HG03064 (cell line): ENCODE measurements at regions not wholly inside any gene's neighbourhood (a gene's known extent, or its start where the extent isn't known, plus 50 kb on each side); places are given as distances from the start of the nearest gene placed in this dataset.

Experiments
- ATAC-seq: cut with Tn5 transposase; IDR thresholded peaks from one replicate; pipeline ENCODE4 v1.9.1; 2021; ENCODE audit warnings: low read depth; ENCODE audit not compliant: unreplicated experiment

DNA sequence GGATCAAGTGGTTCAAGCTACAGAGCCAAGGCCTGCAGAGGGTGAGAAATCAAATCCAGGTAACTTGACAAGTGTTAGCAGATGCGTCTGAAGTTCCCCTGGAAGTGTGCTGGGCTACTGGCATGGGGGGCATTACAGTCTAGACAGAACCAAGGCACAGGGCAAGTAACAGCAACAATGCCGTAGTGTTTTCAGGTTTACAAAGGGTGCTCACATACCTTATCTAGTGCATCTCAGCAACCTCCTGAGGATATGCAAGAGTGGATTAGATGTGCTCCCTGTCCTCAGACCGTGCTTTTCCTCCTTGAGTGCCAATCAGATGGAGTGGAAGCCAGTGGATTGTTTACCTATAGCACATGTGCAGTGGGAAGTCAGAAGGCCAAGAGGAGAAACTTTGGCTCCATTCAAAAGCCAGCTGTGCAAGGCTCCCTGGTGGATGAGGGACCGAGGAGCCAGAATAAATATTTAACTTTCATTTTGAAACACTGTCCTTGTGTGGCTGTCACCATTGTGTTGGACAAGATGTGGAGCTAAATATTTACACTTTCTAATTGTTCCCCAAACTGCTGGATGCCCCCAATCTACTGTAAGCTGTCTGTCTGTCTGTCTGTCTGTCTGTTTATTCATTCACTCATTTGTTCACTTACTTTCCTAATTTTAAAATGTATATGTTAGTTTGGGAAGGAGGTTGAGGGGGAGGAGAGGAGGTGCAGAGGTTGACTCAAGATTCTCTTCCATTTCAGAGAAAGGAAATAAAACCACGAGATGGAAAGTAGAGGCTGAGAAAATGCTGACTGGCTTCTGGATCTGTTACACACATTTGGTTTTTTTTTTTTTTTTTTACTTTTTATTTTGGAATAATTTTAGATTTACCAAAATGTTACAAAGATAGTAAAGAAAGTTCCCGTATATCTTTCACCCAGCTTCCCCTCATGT lies 184.0 kb upstream of the PARP11 start:
- no peak for ATAC-seq

DNA sequence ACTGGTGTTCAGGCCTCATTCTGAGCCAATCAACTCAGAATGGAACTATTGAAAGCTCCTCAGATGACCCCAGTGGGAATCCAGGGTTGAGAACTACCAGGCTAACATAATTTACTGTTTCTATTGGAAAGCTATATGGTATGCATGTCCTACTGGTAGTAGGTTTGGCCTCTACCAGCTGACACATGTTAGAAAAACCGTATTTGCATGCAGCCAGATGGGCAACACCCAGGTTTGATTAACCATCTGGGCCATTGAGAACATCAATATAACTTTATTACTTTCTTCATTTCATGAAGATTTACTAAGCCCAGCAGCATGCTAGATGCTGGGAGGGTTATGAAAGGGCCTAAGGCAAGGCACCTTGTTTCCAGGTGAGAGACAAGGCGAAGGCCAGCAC lies 181.4 kb upstream of the PARP11 start:
- ATAC-seq: no peak

DNA sequence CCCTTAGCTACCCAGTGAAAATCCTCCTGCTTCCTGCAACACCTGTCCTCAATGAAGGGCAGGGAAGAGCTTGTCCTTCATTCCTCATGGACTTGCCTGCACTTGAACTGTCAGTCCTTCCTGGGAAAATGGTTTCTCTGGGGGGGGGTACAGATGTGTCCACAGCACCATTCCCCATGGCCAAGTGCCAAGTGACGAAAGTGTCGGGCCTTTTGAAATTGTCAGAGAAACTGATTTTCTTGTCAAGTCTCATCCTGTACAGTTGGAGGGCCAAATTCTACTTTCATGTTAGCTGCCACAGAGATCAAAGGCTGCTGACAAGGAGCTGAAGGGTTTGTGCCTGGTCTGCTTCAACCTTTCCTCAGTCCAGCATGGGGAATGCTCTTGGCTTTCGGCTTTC lies 179.5 kb upstream of the PARP11 start:
- no peak for ATAC-seq

DNA sequence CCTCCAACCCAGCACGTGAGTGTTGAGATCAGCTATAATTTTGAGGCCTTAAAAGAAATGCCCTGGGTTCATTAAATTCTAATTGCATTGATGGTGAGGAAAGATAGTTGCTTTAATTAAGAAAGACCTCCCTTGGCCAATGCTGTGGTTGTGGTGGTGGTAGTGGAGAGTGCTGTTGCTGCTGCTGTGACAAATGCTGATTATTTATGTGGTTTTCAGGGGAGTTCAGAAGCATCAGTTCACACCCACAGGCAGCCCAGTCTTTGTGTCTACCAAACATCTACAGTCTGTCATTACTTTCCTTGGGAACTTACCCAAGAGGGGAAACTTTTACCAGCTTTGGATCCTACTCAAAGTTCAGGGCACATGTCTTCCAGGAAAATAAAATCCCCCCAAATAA lies 178.4 kb upstream of the PARP11 start:
- ATAC-seq: no peak

DNA sequence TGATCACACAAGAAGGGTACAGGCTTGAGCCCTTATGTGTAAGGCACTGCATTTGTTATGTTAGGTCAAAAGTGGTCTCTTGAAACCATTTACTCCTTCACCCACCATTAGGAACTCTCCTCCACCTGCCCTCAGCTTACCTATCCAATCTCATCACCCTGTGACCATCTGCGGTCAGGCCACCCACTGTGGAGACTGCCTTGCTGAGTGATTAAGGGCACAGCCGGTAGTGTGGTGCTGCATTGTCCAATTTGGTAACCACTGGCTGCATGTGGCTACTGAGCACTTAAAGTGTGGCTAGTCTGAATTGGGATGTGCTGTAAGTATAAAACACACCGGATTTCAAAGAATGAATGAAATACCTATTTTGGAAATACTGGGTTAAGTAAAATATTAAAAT lies 177.1 kb upstream of the PARP11 start:
- ATAC-seq: no peak

DNA sequence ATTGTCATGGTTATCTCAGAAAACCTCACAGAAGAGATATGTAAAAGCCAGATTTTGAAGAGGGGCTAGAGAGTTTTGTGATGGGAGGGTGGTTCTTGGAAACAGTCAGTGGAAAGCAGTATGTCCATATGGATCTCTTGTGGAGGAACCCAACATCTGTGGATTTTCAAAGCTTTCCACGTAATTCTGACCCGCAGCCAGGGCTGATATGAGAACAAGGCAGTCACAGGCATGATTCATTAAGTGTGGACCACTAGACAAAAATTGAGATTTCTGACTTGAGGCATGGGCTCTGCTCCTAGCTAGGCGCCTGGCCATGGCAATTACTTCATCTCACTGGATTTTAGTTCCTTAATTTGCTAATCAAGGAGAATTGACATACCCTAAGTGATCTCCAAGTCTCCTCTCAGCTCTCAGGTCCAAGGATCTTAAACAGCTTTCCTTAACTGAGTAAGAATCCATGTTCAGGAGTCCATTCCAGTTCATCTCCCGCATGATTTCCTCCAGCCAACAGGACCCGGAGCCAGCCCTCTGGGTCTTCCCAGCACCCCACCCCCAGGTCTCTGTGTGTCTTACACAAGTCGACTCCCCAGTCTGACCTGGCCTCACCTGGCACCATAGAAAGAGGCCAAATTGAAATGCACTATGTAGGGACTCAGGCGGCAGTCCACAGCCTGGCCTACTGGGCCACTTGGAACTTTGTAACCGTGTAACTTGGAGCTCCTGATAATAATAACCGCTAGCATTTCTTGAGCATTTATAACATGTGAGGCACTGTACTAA lies 176.3 kb upstream of the PARP11 start:
- ATAC-seq: no peak

DNA sequence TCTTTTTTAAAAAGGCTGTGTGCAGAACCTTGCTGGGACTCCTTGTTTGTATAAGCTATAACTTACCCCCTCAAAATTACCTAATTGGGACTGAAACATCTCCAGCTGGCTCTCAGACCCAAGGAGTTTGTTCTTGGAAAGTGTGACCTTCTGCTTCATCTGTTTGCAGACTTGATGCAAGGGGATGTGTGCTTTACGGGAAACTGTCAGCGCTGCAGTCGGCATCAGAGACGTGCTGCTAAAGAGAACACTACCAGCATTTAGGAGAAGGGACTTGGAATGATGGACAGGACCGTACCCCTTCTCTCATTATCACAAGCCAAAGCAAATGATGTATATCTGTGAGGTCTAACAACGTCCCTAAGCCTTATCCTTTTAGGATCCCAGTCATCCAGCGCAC lies 174.2 kb upstream of the PARP11 start:
- no peak for ATAC-seq

DNA sequence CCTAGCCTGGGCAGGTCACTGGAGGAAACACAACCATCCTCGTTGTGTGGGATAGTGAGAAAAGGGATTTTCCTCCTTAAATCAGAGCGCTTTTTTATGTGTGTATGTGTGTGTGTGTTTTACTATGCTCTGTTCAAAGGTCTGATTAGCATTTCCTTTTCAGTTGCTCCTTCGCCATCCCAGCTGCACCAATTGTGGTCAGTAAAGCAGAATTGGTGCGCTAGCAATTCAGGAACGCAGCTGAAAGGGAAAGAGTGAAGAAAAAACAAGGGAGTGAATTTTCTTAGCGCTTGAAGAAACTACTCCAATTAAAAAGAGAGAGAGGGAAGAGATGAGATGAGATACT lies 173.3 kb upstream of the PARP11 start:
- no peak for ATAC-seq

DNA sequence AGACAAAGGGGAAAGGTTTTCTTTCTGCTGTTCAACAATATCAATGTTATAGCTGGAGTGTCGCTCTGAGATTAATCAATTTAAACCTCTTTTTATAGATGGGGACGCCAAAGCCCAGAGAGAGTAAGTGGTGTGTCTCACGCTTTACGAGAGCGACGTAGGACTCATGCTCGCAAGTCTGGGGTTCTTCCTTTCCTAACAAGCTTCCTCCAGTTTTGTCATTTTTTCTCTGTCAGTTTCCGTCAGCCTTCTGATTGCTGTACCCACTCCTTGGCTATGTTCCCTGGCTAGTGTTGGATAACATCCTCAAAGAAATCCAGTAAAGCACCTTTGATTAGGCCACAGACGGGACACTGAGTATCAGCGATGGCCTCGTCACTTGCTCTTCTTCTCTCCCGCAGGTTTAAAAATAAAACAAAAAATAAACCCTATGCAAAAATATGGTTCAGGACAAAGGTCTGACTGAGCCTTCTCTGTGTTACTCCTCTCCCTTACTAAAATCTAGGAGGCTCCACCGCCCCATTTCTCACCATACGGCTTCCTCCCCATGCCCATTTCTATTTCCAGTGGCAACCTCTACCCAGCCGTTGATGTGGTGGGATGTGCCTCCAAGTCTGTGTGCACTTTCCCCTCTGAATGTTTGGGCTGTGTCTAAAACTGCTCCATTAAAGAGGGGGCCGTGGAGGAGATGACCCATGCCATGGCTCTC lies 172.7 kb upstream of the PARP11 start:
- no peak for ATAC-seq

DNA sequence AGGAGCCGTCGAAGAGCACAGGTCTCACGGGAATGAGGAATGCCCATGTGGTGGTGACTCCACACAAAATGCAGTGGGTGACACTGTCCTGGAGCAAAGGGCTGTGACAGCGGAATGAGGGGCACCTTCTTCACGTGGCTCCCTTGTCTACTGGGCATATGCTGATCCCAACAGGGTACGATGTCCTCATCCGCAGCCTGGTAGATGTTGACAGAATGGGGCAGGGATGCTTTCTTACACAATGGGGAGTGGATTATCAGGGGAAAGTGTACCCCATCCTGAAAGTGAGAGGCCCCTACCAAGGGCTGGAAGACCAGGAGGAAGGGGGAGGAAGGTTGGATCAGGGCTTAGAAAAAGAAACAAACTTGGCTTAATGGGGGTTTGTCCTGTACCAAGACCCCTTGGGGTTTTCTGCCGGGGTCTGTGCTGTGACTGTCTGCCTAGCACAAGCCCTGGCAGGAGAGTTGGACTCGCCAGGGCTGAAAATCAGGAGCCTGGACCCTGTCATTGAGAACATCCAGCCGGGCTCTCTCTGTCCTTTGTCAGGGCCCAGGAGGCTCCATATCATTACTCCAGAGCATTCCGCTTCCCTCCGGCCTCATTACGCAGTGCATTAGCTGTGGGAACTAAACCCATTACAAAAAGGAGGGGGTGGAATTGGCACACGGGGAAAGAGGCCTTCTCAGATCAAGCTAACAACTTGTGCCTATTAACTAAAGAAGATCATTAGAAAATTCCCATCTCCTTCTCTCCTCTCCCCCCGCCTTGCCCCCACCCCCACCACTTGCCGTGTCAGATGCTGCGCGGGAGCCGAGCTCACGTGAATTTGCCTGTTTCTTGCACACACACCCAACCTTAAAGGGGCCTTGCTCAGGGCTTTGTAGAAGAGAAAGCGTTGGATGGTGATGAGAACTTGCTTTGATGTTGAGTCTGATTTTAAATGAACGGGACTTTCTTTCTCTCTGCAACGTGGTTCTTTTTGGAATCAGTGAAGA lies 171.8 kb upstream of the PARP11 start:
- ATAC-seq: no peak

DNA sequence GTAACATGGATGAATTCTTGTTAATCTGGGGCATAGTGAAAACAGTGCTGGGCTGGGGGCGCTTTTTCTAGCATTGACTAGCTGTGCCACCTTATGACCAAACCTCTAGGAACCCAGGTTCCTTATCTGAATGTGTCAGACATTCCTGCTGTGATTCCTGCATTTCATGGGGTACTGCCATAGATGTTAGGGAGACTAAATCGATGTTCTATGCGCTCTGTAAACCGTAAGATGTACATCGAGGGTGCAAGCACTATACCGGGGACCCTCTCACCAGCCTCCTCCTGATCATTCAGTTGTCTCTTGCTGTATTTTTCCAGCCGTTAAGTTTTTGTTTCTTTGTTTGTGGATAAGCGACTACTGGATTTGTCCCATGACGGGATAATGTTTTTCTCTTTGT lies 170.9 kb upstream of the PARP11 start:
- no peak for ATAC-seq

DNA sequence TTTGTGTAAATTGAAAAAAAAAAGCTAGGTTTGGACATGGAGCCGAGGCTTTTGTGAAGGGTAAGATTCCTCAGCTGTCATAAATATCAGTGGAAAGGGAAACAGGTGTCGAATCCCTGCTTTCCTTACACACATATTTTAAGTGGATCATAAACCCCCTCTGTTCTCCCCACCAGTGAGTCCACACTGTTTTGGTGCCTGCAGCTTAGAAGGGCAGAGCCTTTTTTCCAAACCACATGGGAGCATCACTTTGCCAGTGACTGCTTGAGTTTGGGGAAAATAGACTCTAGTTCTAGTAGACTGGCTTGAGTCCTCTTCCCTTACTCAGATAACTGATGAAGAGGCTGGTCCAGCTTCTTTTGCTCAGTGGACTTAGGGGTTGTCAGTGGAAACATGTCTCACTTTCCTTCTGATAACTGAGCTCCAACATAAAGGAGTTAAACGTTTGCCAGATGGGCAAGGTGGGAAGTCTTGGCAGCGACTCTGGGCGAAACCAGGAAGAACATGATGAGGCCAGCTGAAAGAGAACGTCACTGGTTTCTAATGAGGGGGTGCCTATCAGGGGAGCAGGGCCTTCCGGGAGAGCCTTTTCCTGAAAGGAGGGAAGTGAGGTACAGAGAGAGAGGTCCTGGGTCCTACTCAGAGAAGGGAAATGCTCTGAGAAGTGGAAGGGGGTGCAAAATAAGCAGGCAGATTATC lies 168.1 kb upstream of the PARP11 start:
- no peak for ATAC-seq

DNA sequence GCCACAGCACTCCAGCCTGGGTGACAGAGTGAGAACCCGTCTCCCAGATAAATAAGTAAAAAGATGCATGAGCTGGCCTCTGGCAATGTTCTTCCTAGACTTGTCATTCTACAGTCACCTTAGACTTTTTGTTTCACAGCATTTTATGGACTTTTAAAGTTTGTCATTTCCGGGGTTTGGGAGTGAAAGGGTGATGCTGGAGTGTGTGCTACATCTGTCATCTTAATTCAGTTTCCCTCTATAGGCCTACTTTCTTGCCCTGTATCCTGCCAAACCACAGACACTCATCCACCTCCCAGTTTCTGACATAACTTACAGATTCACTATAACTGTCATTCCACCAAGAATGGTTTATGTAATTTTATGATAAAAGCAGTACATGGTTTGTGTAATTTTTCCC lies 166.7 kb upstream of the PARP11 start:
- no peak for ATAC-seq

DNA sequence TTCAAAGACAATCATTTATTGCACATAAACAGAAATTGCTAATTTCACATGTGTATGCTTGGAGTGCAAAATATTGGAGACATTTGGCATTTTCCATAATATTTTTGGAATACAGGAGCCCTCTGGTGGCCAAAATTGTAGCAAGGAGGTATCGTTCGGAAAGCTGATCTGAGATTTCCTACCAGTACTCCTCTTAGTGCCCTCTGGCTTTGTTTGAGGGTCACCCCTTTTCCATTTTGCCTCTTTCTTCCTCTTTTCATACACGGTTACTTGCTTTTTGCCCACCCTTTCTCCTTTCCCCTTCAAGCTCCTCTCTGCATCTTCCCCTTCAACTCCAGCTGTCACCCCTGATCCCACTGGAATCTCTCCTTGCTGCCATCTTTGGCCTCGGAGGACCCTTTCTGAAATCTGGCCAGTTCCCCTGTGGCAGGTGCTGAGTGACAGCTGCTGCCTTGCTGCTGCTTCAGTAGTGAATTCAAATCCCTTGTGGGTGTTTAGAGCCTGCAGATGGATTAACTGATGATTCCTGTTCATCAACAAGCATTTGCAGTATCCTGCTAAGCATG lies 164.6 kb upstream of the PARP11 start:
- ATAC-seq: no peak

DNA sequence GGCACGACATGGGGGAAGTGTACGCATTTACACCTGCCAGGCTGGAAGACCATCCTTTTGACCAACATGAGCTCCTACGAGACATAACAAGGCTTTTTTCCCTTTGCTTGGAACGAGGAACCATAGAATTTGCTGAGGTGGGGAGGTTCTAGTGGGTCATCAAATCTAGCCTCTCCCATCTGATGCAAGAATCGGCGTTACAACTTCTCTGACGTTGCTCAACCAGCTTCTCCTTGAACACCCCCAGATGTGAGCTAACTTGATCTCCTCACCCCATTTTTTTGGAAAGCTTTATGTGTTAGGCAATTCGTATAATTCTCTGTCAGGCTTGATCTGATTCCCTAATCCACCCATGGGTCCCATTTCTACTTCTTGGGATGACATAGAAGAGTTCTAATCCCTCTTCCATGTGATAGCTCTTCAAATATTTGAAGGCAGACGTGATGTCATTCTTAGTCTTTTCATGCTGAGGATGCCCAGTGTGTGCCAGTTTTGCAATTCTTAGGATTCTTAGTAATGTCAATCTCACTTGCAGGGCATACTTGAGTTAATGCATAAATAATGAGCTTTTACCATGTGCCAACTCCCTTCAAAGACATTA lies 163.6 kb upstream of the PARP11 start:
- ATAC-seq: no peak

DNA sequence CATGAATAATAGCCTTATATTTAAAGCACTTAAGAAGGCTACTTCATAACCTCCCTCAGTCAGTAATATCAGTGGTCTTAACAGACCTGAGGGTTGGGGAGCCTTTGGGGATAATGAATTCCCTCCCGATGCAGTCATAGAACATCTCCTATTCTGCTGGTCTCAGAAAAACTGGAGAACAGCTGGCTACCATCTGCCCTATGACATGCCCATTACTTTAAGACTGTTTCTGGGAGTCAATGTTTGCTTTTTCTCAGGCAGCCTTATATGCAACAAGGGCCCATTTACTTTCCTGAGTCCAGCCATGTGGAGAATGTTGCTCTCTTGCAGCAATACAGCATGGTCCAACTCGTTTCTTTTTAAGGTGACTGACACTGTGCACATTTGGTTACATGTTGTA lies 161.7 kb upstream of the PARP11 start:
- no peak for ATAC-seq

DNA sequence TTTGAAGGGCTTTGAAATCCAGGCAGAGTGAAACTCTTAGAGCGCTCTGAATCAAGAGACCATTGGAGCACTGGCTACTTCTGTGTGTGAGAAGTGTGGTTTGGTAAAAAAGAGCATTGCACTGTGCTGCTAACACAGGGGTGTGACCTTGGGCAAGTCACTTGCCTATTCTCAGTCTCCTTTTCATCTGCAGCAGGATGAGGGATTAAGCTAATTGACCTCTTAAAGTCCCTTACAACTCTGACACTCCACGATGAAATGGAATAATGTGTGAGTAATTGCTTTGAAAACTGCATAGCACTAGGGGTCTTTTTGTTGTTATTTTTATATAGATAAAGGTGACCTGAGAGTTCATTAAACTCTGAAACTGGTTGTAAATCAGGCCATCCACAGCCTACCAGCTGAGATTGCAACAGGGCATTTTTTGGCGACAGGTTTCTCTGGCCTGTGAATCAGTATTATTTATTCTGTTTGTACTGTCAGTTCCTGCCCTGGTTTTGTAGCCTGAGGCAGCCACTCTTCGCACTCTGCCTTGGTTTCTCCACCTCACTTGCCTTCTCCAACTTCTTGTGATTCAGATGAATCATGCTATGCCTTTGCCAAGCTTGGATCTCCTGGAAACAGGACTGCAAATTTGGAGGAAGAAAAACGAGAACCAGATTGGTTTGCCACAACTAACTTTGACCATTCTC lies 159.9 kb upstream of the PARP11 start:
- no peak for ATAC-seq

DNA sequence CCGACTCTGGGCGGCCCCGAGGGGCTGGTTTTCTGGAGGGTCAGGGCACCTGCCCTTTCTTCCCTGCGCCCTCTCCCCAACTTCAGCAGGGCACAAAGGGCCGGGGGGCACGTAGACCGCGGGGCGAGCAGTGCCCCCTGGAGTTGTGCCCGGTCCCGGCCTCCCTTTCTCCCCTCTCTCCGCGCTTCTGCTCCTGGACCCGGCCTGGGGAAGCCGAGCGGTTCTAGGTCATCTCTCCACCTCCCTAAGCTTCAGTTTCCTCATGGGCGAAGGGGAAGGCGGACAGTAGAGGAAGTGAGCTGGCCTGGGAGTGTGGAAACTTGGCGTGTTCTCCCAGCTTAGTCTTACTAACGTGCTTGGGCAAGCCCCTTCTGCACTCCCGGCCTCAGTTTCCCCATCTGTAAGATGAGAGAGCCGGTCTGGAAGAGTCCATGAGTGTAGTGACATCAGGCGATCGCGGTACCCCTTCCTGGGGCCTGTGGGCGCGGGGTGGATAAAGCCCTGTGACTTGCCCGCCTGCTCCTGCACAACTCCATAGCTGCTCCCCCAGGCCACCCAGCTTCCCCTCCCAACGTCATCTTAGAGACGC lies 158.6 kb upstream of the PARP11 start:
- no peak for ATAC-seq
